Endodermal cell (in vitro differentiated cells): ENCODE measurements at regions not wholly inside any gene's neighbourhood (a gene's known extent, or its start where the extent isn't known, plus 50 kb on each side); places are given as distances from the start of the nearest gene placed in this dataset.

Source experiments
- DNase-seq: peaks from one replicate; pipeline ENCODE4 v3.0.0-alpha.2; 2017
- H3K27ac ChIP-seq: 2 replicates; pipeline ENCODE4 v1.5.1; 2013; ENCODE audit warnings: mild to moderate bottlenecking, low read depth, low read length, moderate library complexity
- H3K27me3 ChIP-seq: 2 replicates; pipeline ENCODE4 v1.6.1; 2013; ENCODE audit warnings: mild to moderate bottlenecking, low read length, moderate library complexity; ENCODE audit not compliant: insufficient read depth, control insufficient read depth, poor library complexity, severe bottlenecking
- H3K36me3 ChIP-seq: 2 replicates; pipeline ENCODE4 v1.7.0; 2013; ENCODE audit warnings: mild to moderate bottlenecking, low read length, moderate library complexity; ENCODE audit not compliant: control insufficient read depth, insufficient read depth
- H3K4me1 ChIP-seq: one replicate; pipeline ENCODE4 v1.7.0; 2013; ENCODE audit warnings: low read length; ENCODE audit not compliant: control insufficient read depth, insufficient read depth
- H3K4me3 ChIP-seq: 2 replicates; pipeline ENCODE4 v1.5.1; 2013; ENCODE audit warnings: mild to moderate bottlenecking, low read length, moderate library complexity
- H3K9ac ChIP-seq: 2 replicates; pipeline ENCODE4 v1.6.1; 2013; ENCODE audit warnings: mild to moderate bottlenecking, low read length, moderate library complexity; ENCODE audit not compliant: poor library complexity, severe bottlenecking; ENCODE audit errors: extremely low read depth
- H3K9me3 ChIP-seq: 2 replicates; pipeline ENCODE4 v1.6.1; 2013; ENCODE audit warnings: mild to moderate bottlenecking, low read length, moderate library complexity; ENCODE audit not compliant: control insufficient read depth
- H3K27ac Mint-ChIP-seq: 2 replicates; pipeline ENCODE4 v1.8.0; 2020; ENCODE audit warnings: mixed read lengths
- H3K27me3 Mint-ChIP-seq: 2 replicates; pipeline ENCODE4 v1.8.0; 2021; ENCODE audit warnings: mild to moderate bottlenecking, mixed read lengths; ENCODE audit not compliant: insufficient read depth
- H3K36me3 Mint-ChIP-seq: 2 replicates; pipeline ENCODE4 v1.8.0; 2020; ENCODE audit warnings: low read depth, mixed read lengths
- H3K4me1 Mint-ChIP-seq: 2 replicates; pipeline ENCODE4 v1.8.0; 2020; ENCODE audit warnings: mixed read lengths
- H3K4me3 Mint-ChIP-seq: 2 replicates; pipeline ENCODE4 v1.8.0; 2020; ENCODE audit warnings: mild to moderate bottlenecking, moderate library complexity, mixed read lengths
- H3K9me3 Mint-ChIP-seq: 2 replicates; pipeline ENCODE4 v1.8.0; 2020; ENCODE audit warnings: mild to moderate bottlenecking, mixed read lengths
- CTCF ChIP-seq: fragments of 200-600 bp; sonication (generic); conservative IDR thresholded peaks from 2 replicates; pipeline ENCODE4 v1.5.0; 2021; ENCODE audit warnings: antibody characterized with exemption, mild to moderate bottlenecking
- WGBS, 2 experiments: methylation state at CpG; one replicate each; pipeline versions ENCODE4 v1.1.5 to v1.1.7; 2013; ENCODE audit warnings: missing lambda C conversion rate in 2 of 2, mixed read lengths in 1 of 2; ENCODE audit not compliant: insufficient coverage in 1 of 2, insufficient read length in 1 of 2; 5-methylcytosine and 5-hydroxymethylcytosine counted together

GRCh38 chr3:124516333-124516732 lies 213.9 kb upstream of the UMPS start:
- Histone ChIP-seq H3K4me1 (peaks cover 4% of the 10 kb centered on the region), H3K36me3 (no peaks in the 10 kb centered on the region), H3K9ac (no peak overlapping the region), H3K4me3 (no peak overlapping the region), H3K9me3 (no peaks in the 10 kb centered on the region), H3K27me3 (no peaks in the 10 kb centered on the region), H3K27ac (no peak overlapping the region)
- no peaks in the 10 kb centered on the region for H3K9me3 Mint-ChIP-seq
- no peak overlapping the region for H3K27ac Mint-ChIP-seq
- H3K36me3 Mint-ChIP-seq, result no peaks in the 10 kb centered on the region
- DNase-seq, result no peak
- peaks cover 24% of the 10 kb centered on the region for H3K4me1 Mint-ChIP-seq
- TF ChIP-seq CTCF, result no peak
- peaks cover 24% of the 10 kb centered on the region for H3K27me3 Mint-ChIP-seq
- WGBS, 2 experiments, result 87% methylated on average over 1 of the region's 1 CpG; no CpG with 5 or more reads in 1 of the 2 experiments
- H3K4me3 Mint-ChIP-seq, result no peak overlapping the region

GRCh38 chr3:124517306-124517705 lies 212.9 kb upstream of the UMPS start:
- no peak overlapping the region for H3K4me3 Mint-ChIP-seq
- WGBS, 2 experiments, result 87 to 100% methylated on average over 2 of the region's 2 CpGs
- no peak for TF ChIP-seq CTCF
- no peaks in the 10 kb centered on the region for H3K36me3 Mint-ChIP-seq
- H3K4me1 Mint-ChIP-seq, result peaks cover 24% of the 10 kb centered on the region
- Histone ChIP-seq H3K36me3 (no peaks in the 10 kb centered on the region), H3K27ac (no peak overlapping the region), H3K4me3 (no peak overlapping the region), H3K27me3 (no peaks in the 10 kb centered on the region), H3K9ac (no peak overlapping the region), H3K9me3 (no peaks in the 10 kb centered on the region), H3K4me1 (peaks cover 4% of the 10 kb centered on the region)
- H3K27me3 Mint-ChIP-seq, result peaks cover 25% of the 10 kb centered on the region
- no peak overlapping the region for H3K27ac Mint-ChIP-seq
- no peak for DNase-seq
- H3K9me3 Mint-ChIP-seq, result no peaks in the 10 kb centered on the region

GRCh38 chr3:124518350-124518749 lies 211.9 kb upstream of the UMPS start:
- DNase-seq, result no peak
- TF ChIP-seq CTCF, result no peak
- no peak overlapping the region for H3K9ac ChIP-seq
- peaks cover 19% of the 10 kb centered on the region for H3K4me1 Mint-ChIP-seq
- no peaks in the 10 kb centered on the region for H3K36me3 Mint-ChIP-seq
- H3K27me3 Mint-ChIP-seq, result peaks cover 25% of the 10 kb centered on the region
- no peaks in the 10 kb centered on the region for H3K9me3 Mint-ChIP-seq
- WGBS, 2 experiments, result 93 to 98% methylated on average over 7 to 11 of the region's 11 CpGs
- no peaks in the 10 kb centered on the region for H3K27me3 ChIP-seq
- no peaks in the 10 kb centered on the region for H3K36me3 ChIP-seq
- H3K9me3 ChIP-seq, result no peaks in the 10 kb centered on the region
- no peak overlapping the region for H3K4me3 ChIP-seq
- no peak overlapping the region for H3K27ac Mint-ChIP-seq
- H3K4me3 Mint-ChIP-seq, result no peak overlapping the region
- H3K27ac ChIP-seq, result no peak overlapping the region
- H3K4me1 ChIP-seq, result no peaks in the 10 kb centered on the region
